DOHH2 (cell line): ENCODE measurements at regions not wholly inside any gene's neighbourhood (a gene's known extent, or its start where the extent isn't known, plus 50 kb on each side); places are given as distances from the start of the nearest gene placed in this dataset.

Source experiments
- H3F3A ChIP-seq: fragments of 200-600 bp; sonication (generic), shearing (Covaris generic); 2 replicates; pipeline ENCODE4 v1.6.0; 2016; ENCODE audit warnings: antibody characterized with exemption, mild to moderate bottlenecking; ENCODE audit not compliant: control insufficient read depth, insufficient read depth
- H3K27ac ChIP-seq: fragments of 200-600 bp; sonication (generic); 2 replicates; pipeline ENCODE4 v1.5.1; 2014; ENCODE audit warnings: low read depth, mild to moderate bottlenecking, low read length, moderate library complexity
- H3K27me3 ChIP-seq: fragments of 200-600 bp; sonication (generic); 2 replicates; pipeline ENCODE4 v1.6.1; 2014; ENCODE audit warnings: mild to moderate bottlenecking, low read length, mixed read lengths; ENCODE audit not compliant: control insufficient read depth
- H3K36me3 ChIP-seq: fragments of 200-600 bp; sonication (generic); 2 replicates; pipeline ENCODE4 v1.6.1; 2014; ENCODE audit warnings: mild to moderate bottlenecking, low read length, moderate library complexity, mixed read lengths; ENCODE audit not compliant: control insufficient read depth
- H3K4me1 ChIP-seq: fragments of 200-600 bp; sonication (generic); 2 replicates; pipeline ENCODE4 v1.6.1; 2014; ENCODE audit warnings: mild to moderate bottlenecking, low read length, mixed read lengths; ENCODE audit not compliant: control insufficient read depth
- H3K4me2 ChIP-seq: fragments of 200-600 bp; sonication (generic); 2 replicates; pipeline ENCODE4 v1.6.0; 2014; ENCODE audit warnings: mild to moderate bottlenecking, low read length, moderate library complexity
- H3K4me3 ChIP-seq: fragments of 200-600 bp; sonication (generic); 2 replicates; pipeline ENCODE4 v1.5.1; 2014; ENCODE audit warnings: mild to moderate bottlenecking, low read length, mixed read lengths
- H3K79me2 ChIP-seq: fragments of 200-600 bp; sonication (generic); 2 replicates; pipeline ENCODE4 v1.6.1; 2014; ENCODE audit warnings: mild to moderate bottlenecking, low read length, mixed read lengths; ENCODE audit not compliant: control insufficient read depth
- H3K9me2 ChIP-seq: fragments of 200-600 bp; sonication (generic); replicated peaks from 2 replicates; pipeline ENCODE4 v1.6.1; 2014; ENCODE audit warnings: mild to moderate bottlenecking, low read length, mixed read lengths; ENCODE audit not compliant: control insufficient read depth
- H3K9me3 ChIP-seq: fragments of 200-600 bp; sonication (generic); 2 replicates; pipeline ENCODE4 v1.6.1; 2014; ENCODE audit warnings: antibody characterized with exemption, low read length, mixed read lengths; ENCODE audit not compliant: control insufficient read depth, insufficient read depth
- H4K20me1 ChIP-seq: fragments of 200-600 bp; sonication (generic); 2 replicates; pipeline ENCODE4 v1.6.0; 2014; ENCODE audit warnings: low read depth, mild to moderate bottlenecking, antibody characterized with exemption, low read length, moderate library complexity; ENCODE audit not compliant: control insufficient read depth, insufficient read depth
- CTCF ChIP-seq: fragments of 200-600 bp; sonication (generic); IDR thresholded peaks from one replicate; pipeline ENCODE4 v1.5.1; 2014; ENCODE audit warnings: antibody characterized with exemption, mild to moderate bottlenecking, low read depth, low read length; ENCODE audit not compliant: poor library complexity, severe bottlenecking
- EZH2phosphoT487 ChIP-seq: fragments of 200-600 bp; sonication (generic); IDR thresholded peaks from 2 replicates; pipeline ENCODE4 v1.6.1; 2017; ENCODE audit warnings: borderline replicate concordance, mild to moderate bottlenecking, antibody characterized with exemption, low read length, moderate library complexity, mixed read lengths

GRCh38 chr2:144592500-144593256, 72.8 kb upstream of the ZEB2 start:
- Histone ChIP-seq H3K9me2 (no peaks in the 10 kb centered on the region), H3K4me3 (no peak overlapping the region), H3K27me3 (no peaks in the 10 kb centered on the region), H3K9me3 (peaks cover 2% of the 10 kb centered on the region), H3K4me1 (peaks cover 33% of the 10 kb centered on the region), H3F3A (no peaks in the 10 kb centered on the region), H4K20me1 (no peaks in the 10 kb centered on the region), H3K36me3 (no peaks in the 10 kb centered on the region), H3K27ac (no peak overlapping the region), H3K4me2 (no peak overlapping the region), H3K79me2 (no peaks in the 10 kb centered on the region)
- no peak for TF ChIP-seq CTCF
- no peak for TF ChIP-seq EZH2phosphoT487

GRCh38 chr2:144587306-144587705, 67.4 kb upstream of the ZEB2 start:
- no peaks in the 10 kb centered on the region for H4K20me1 ChIP-seq
- no peak overlapping the region for H3K4me3 ChIP-seq
- H3K9me2 ChIP-seq: no peaks in the 10 kb centered on the region
- no peak for TF ChIP-seq CTCF
- TF ChIP-seq EZH2phosphoT487: no peak
- no peaks in the 10 kb centered on the region; the same call in 1 of the 2 replicates for H3F3A ChIP-seq
- peaks cover 2% of the 10 kb centered on the region; the same call in 1 of the 2 replicates for H3K9me3 ChIP-seq
- H3K4me2 ChIP-seq: no peak overlapping the region
- peaks cover 21% of the 10 kb centered on the region for H3K4me1 ChIP-seq
- no peak overlapping the region for H3K27ac ChIP-seq
- no peaks in the 10 kb centered on the region for H3K79me2 ChIP-seq
- H3K36me3 ChIP-seq: no peaks in the 10 kb centered on the region
- H3K27me3 ChIP-seq: no peaks in the 10 kb centered on the region

- H3K36me3 ChIP-seq: no peaks in the 10 kb centered on the region
- TF ChIP-seq EZH2phosphoT487 (no peak), CTCF (no peak)
- peak overlapping the region; percentile 4; the same call in 1 of the 2 replicates for H3K4me3 ChIP-seq
- no peaks in the 10 kb centered on the region for H3K79me2 ChIP-seq
- H3K27me3 ChIP-seq: no peaks in the 10 kb centered on the region
- peaks cover 2% of the 10 kb centered on the region; the same call in 1 of the 2 replicates for H3K9me3 ChIP-seq
- no peaks in the 10 kb centered on the region; the same call in 1 of the 2 replicates for H3F3A ChIP-seq
- H3K4me1 ChIP-seq: peaks cover 29% of the 10 kb centered on the region
- H3K4me2 ChIP-seq: peak overlapping the region; percentile 40
- H4K20me1 ChIP-seq: no peaks in the 10 kb centered on the region
- H3K27ac ChIP-seq: no peak overlapping the region
- no peaks in the 10 kb centered on the region for H3K9me2 ChIP-seq
Observed at GRCh38 chr2:144586476-144586875, 66.6 kb upstream of the ZEB2 start.
